NB4 (cell line): ENCODE measurements at regions not wholly inside any gene's neighbourhood (a gene's known extent, or its start where the extent isn't known, plus 50 kb on each side); places are given as distances from the start of the nearest gene placed in this dataset.

Experiments
- POLR2A ChIP-seq: IDR thresholded peaks from 2 replicates; pipeline ENCODE4 v1.6.1; 2011; ENCODE audit warnings: mild to moderate bottlenecking; ENCODE audit not compliant: insufficient read length; ENCODE audit errors: extremely low read depth
- TF ChIP-seq, protein P1 (sequence below): IDR thresholded peaks from one replicate; pipeline ENCODE4 v1.5.1; 2012; ENCODE audit warnings: low read depth, low read length

DNA sequence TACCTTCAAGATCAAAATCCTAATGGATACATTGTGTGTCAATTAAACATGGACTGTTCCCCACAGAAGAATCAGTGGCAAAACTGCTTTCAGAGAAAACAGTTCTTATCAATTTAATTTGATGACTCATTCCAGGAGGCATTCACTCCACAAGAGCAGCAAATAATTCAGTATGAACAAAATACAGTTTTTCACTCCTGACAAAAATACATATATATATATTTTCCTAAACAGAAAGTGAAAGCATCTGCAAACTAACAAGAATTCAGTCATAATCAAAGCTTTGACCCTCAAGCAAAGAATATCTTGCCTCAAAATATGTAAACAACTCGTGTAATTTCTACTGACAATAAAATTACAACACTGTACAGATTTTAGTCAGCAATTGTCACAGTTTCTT is 685.1 kb upstream of the SLC8A1 start:
- TF ChIP-seq, protein P1, sequence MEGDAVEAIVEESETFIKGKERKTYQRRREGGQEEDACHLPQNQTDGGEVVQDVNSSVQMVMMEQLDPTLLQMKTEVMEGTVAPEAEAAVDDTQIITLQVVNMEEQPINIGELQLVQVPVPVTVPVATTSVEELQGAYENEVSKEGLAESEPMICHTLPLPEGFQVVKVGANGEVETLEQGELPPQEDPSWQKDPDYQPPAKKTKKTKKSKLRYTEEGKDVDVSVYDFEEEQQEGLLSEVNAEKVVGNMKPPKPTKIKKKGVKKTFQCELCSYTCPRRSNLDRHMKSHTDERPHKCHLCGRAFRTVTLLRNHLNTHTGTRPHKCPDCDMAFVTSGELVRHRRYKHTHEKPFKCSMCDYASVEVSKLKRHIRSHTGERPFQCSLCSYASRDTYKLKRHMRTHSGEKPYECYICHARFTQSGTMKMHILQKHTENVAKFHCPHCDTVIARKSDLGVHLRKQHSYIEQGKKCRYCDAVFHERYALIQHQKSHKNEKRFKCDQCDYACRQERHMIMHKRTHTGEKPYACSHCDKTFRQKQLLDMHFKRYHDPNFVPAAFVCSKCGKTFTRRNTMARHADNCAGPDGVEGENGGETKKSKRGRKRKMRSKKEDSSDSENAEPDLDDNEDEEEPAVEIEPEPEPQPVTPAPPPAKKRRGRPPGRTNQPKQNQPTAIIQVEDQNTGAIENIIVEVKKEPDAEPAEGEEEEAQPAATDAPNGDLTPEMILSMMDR = no peak
- TF ChIP-seq POLR2A = no peak
